BE2C (cell line): ENCODE measurements at regions not wholly inside any gene's neighbourhood (a gene's known extent, or its start where the extent isn't known, plus 50 kb on each side); places are given as distances from the start of the nearest gene placed in this dataset.

Source experiments
- DNase-seq: peaks from one replicate; pipeline ENCODE4 v3.0.0-alpha.2; 2020
- H3K27me3 ChIP-seq: fragments of 250-450 bp; sonication (Bioruptor Pico); 2 replicates; pipeline ENCODE4 v1.5.1; 2020; ENCODE audit warnings: mild to moderate bottlenecking
- H3K36me3 ChIP-seq: fragments of 250-450 bp; sonication (Bioruptor Pico); 2 replicates; pipeline ENCODE4 v1.5.1; 2020; ENCODE audit warnings: mild to moderate bottlenecking
- H3K4me1 ChIP-seq: fragments of 250-450 bp; sonication (Bioruptor Pico); 2 replicates; pipeline ENCODE4 v1.5.1; 2020
- H3K4me3 ChIP-seq: 2 replicates; pipeline ENCODE4 v1.5.1; 2011; ENCODE audit warnings: low read depth, low read length
- H3K9me3 ChIP-seq: fragments of 250-450 bp; sonication (Bioruptor Pico); 2 replicates; pipeline ENCODE4 v1.5.1; 2020
- TF ChIP-seq, protein P1 (sequence below): IDR thresholded peaks from 2 replicates; pipeline ENCODE4 v1.5.1; 2012; ENCODE audit warnings: mild to moderate bottlenecking, low read depth, low read length

DNA sequence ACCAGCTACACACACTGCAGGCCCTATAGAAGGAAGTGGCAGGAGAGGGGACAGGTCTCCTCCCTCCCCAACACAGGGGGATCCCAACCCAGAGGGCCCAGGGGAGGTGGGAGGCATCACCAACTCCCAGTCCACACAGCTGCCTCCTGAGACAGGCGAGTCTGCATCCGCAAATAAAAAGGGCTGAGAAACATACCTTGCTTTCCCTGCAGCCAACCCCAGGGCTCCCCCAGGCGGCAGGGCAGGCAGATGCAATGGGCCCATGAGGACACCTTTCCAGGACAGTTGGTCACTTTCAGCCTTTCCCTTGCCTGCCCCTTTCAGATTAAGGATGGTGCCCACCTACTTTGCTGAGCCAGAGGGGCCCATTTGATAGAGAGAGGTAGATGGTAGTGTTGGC, 180.0 kb downstream of the BRD1 start:
- Histone ChIP-seq H3K36me3 (no peaks in the 10 kb centered on the region), H3K4me1 (no peaks in the 10 kb centered on the region), H3K9me3 (no peaks in the 10 kb centered on the region), H3K27me3 (no peaks in the 10 kb centered on the region), H3K4me3 (no peak overlapping the region)
- TF ChIP-seq, protein P1, sequence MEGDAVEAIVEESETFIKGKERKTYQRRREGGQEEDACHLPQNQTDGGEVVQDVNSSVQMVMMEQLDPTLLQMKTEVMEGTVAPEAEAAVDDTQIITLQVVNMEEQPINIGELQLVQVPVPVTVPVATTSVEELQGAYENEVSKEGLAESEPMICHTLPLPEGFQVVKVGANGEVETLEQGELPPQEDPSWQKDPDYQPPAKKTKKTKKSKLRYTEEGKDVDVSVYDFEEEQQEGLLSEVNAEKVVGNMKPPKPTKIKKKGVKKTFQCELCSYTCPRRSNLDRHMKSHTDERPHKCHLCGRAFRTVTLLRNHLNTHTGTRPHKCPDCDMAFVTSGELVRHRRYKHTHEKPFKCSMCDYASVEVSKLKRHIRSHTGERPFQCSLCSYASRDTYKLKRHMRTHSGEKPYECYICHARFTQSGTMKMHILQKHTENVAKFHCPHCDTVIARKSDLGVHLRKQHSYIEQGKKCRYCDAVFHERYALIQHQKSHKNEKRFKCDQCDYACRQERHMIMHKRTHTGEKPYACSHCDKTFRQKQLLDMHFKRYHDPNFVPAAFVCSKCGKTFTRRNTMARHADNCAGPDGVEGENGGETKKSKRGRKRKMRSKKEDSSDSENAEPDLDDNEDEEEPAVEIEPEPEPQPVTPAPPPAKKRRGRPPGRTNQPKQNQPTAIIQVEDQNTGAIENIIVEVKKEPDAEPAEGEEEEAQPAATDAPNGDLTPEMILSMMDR: no peak
- no peak for DNase-seq

DNA sequence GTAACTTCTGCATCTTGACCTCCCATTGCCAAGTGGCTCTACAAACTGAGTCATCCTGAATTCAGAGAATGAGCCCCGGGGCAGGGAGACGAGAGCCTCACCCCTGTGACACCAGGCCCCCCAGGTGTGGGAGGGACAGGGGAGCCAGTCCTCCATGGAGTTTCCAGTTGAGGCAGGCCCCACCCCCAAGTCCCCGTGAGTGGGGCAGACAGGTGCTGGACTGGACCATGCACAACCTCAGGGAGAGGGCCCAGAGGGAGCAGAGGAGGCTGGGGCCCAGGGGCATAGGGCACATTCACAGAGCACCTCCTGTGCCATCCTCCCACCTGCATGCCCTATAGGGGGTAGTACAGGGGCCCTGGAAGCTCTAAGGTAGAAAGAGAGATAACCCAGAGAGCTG, 180.8 kb downstream of the BRD1 start:
- H3K4me1 ChIP-seq: no peaks in the 10 kb centered on the region
- no peak for DNase-seq
- no peaks in the 10 kb centered on the region for H3K36me3 ChIP-seq
- no peaks in the 10 kb centered on the region for H3K9me3 ChIP-seq
- TF ChIP-seq, protein P1: no peak
- H3K4me3 ChIP-seq: no peak overlapping the region
- H3K27me3 ChIP-seq: no peaks in the 10 kb centered on the region

DNA sequence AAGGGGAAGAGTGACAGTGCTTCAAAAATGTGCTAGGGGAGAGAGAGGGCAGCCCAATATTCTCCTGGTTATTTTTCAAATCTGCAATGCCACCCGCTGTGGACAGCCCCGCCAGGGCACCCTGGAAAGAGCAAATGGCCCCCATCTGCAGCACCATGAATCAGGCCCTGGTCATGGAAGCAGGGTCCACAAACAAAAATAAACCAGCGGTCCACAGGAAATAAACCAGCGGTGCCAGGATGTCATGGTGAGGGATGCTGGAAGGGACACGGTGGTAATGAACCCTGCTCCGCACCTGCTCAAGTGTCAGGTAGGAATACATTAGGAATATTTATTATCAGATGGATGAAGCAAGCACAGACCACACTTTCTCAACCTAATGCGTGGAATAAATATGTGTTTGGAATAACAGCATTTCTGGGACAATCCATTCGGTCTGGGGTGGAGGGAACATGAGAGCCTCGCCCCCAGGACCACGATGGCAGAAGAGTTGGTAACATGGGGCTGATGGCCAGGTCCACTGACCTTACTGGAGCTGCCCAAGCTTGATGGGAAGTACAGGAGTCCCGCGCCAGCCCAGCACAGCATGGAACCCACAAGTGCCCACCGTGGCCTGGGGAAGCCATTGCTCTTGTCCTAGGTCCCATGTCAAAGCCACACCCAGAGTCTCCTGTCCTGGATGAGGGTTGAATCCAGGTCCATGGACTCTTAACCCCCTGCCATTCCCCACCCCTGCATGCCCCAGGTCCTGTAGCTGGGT, 181.7 kb downstream of the BRD1 start:
- Histone ChIP-seq H3K4me3 (no peak overlapping the region), H3K4me1 (no peaks in the 10 kb centered on the region), H3K27me3 (no peaks in the 10 kb centered on the region), H3K36me3 (no peaks in the 10 kb centered on the region), H3K9me3 (no peaks in the 10 kb centered on the region)
- no peak for DNase-seq
- TF ChIP-seq, protein P1: no peak

DNA sequence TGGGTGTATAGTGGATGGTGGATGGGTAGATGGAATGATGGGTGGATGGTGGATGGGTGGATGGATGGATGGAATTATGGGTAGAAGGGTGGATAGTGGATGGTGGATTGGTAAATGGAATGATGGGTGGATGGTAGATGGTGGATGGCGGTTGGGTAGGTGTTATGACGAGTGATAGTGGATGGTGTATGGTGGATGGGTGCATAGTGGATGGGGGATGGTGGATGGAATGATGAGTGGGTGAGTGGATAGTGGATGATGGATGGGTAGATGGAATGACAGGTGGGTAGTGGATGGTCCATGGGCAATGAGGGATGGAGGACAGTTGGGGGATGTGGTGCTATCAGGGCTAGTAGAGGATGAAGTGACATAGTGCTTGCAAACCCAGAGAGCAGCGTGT, 182.4 kb downstream of the BRD1 start:
- H3K36me3 ChIP-seq: no peaks in the 10 kb centered on the region
- DNase-seq: no peak
- TF ChIP-seq, protein P1: no peak
- no peaks in the 10 kb centered on the region for H3K4me1 ChIP-seq
- no peaks in the 10 kb centered on the region for H3K27me3 ChIP-seq
- H3K9me3 ChIP-seq: no peaks in the 10 kb centered on the region
- no peak overlapping the region for H3K4me3 ChIP-seq

DNA sequence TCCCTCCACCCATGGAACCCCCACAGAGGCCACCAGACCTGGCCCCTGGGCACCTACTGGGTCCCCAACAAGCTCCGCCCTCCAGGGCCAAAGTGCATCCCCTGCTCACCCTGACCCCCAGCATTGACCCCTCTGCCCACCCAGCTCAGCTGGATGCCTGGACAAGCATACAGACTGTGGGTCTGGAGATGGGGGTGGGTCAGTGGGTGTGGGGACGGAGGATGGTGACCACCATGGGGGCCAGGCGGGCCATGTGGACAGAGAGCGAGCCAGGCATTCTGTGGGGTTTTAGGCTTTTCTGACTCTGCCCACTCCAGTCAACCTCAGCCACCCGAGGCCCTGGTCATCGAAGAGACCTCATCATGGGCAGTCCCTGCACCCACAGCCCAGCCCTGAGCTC, 183.7 kb downstream of the BRD1 start:
- Histone ChIP-seq H3K9me3 (no peaks in the 10 kb centered on the region), H3K36me3 (no peaks in the 10 kb centered on the region), H3K4me1 (no peaks in the 10 kb centered on the region), H3K4me3 (no peak overlapping the region), H3K27me3 (no peaks in the 10 kb centered on the region)
- no peak for DNase-seq
- TF ChIP-seq, protein P1: no peak

DNA sequence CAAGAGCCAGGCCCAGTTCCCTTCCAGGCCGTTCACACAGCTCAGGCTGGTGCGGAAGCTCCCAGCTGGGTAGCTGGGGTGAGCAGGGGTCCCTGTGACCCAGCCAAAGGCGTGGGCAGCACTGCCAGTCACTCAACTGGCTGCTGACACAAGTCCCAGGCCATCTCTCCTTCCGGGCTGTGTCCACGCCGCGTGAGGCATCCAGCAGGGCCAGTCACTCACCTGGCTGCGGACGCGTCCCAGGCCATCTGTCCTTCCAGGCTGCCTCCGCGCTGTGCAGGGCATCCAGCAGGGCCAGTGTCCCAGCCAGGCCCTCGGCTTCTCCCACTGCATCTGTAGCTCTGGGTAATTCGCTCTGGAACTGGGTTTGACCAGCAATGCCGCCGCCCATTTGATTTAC, 184.2 kb downstream of the BRD1 start:
- Histone ChIP-seq H3K27me3 (no peaks in the 10 kb centered on the region), H3K4me1 (no peaks in the 10 kb centered on the region)
- no peak for DNase-seq

More for the DNA sequence above, 184.2 kb downstream of the BRD1 start:
- Histone ChIP-seq H3K9me3 (no peaks in the 10 kb centered on the region), H3K36me3 (no peaks in the 10 kb centered on the region), H3K4me3 (no peak overlapping the region)
- TF ChIP-seq, protein P1: no peak
